ENCODE measurements at regions not wholly inside any gene's neighbourhood (a gene's known extent, or its start where the extent isn't known, plus 50 kb on each side); places are given as distances from the start of the nearest gene placed in this dataset.

GRCh38 chr13:30552567-30552966 is 65.2 kb upstream of the USPL1 start:
- Histone ChIP-seq H3K27me3 (no peaks in the 10 kb centered on the region), H3K27ac (no peak overlapping the region), H3K4me3 (no peak overlapping the region), H3K4me1 (no peaks in the 10 kb centered on the region), H3K36me3 (no peaks in the 10 kb centered on the region), H3K9me3 (no peaks in the 10 kb centered on the region)
- TF ChIP-seq POLR2A (IDR thresholded peaks at IDR 0.05) (no peak), EP300 (IDR thresholded peaks at IDR 0.05; ENCODE audit: low read depth) (no peak), POLR2AphosphoS5 (IDR thresholded peaks at IDR 0.05) (no peak), CTCF (IDR thresholded peaks at IDR 0.05) (no peak)
- DNase-seq, result no peak
- 81% methylated on average over 4 of the region's 4 CpGs for WGBS, 2 donors (ENCODE audit: low coverage in 1 of 2)
- intact Hi-C loops (cut with DNase I; ENCODE audit: low total_unique reads), result no loop called here
- in situ Hi-C loops (cut with MboI; ENCODE audit: low pct_ligation_motif_present in 1 of 4, low pct_unique_long_range_greater_than_20kb in 1 of 4, low sequenced_read_pairs in 3 of 4), result loop anchor here in 2 of 4 donors (25.0 kb wide), 1 partner anchor 415 kb away; no protein-coding TSS in a partner anchor

- TF ChIP-seq CTCF (IDR thresholded peaks at IDR 0.05) (no peak), POLR2A (IDR thresholded peaks at IDR 0.05) (no peak), POLR2AphosphoS5 (IDR thresholded peaks at IDR 0.05) (peak in 1 of 3 donors; percentile 59)
- H3K4me1 ChIP-seq, result no peaks in the 10 kb centered on the region
- H3K4me3 ChIP-seq, result no peak overlapping the region
- WGBS, 2 donors (ENCODE audit: low coverage in 1 of 2), result 60 to 76% methylated on average over 1 to 4 of the region's 4 CpGs
- H3K36me3 ChIP-seq, result no peaks in the 10 kb centered on the region
- no peaks in the 10 kb centered on the region for H3K27me3 ChIP-seq
- no peaks in the 10 kb centered on the region for H3K9me3 ChIP-seq
- H3K27ac ChIP-seq, result no peak overlapping the region
- in situ Hi-C loops (cut with MboI; ENCODE audit: low pct_ligation_motif_present in 1 of 4, low pct_unique_long_range_greater_than_20kb in 1 of 4, low sequenced_read_pairs in 3 of 4) (loop anchor here in 2 of 4 donors (25.0 kb wide), 1 partner anchor 422 kb away; no protein-coding TSS in a partner anchor), intact Hi-C loops (cut with DNase I; ENCODE audit: low total_unique reads) (no loop called here)
- DNase-seq, result no peak
These were observed 58.4 kb upstream of the USPL1 start for GRCh38 chr13:30559274-30559673.

GRCh38 chr13:30560212-30560611 is 57.5 kb upstream of the USPL1 start:
- Histone ChIP-seq H3K27ac (no peak overlapping the region), H3K4me1 (no peaks in the 10 kb centered on the region), H3K9me3 (no peaks in the 10 kb centered on the region), H3K36me3 (no peaks in the 10 kb centered on the region), H3K27me3 (no peaks in the 10 kb centered on the region), H3K4me3 (no peak overlapping the region)
- intact Hi-C loops (cut with DNase I; ENCODE audit: low total_unique reads) (no loop called here), in situ Hi-C loops (cut with MboI; ENCODE audit: low pct_ligation_motif_present in 1 of 4, low pct_unique_long_range_greater_than_20kb in 1 of 4, low sequenced_read_pairs in 3 of 4) (loop anchor here in 2 of 4 donors (25.0 kb wide), 1 partner anchor 423 kb away; no protein-coding TSS in a partner anchor)
- WGBS, 2 donors (ENCODE audit: low coverage in 1 of 2), result 80 to 82% methylated on average over 6 of the region's 6 CpGs
- TF ChIP-seq POLR2A (IDR thresholded peaks at IDR 0.05) (no peak), CTCF (IDR thresholded peaks at IDR 0.05) (no peak), POLR2AphosphoS5 (IDR thresholded peaks at IDR 0.05) (no peak), EP300 (IDR thresholded peaks at IDR 0.05; ENCODE audit: low read depth) (no peak)
- no peak for DNase-seq

GRCh38 chr13:30561511-30561910 is 56.2 kb upstream of the USPL1 start:
- no peak overlapping the region for H3K4me3 ChIP-seq
- no peaks in the 10 kb centered on the region for H3K4me1 ChIP-seq
- no peak for DNase-seq
- 89 to 95% methylated on average over 4 of the region's 4 CpGs for WGBS, 2 donors (ENCODE audit: low coverage in 1 of 2)
- intact Hi-C loops (cut with DNase I; ENCODE audit: low total_unique reads), result no loop called here
- TF ChIP-seq EP300 (IDR thresholded peaks at IDR 0.05; ENCODE audit: low read depth), result no peak
- no peak for TF ChIP-seq POLR2A (IDR thresholded peaks at IDR 0.05)
- TF ChIP-seq CTCF (IDR thresholded peaks at IDR 0.05), result no peak
- TF ChIP-seq POLR2AphosphoS5 (IDR thresholded peaks at IDR 0.05), result no peak
- no peaks in the 10 kb centered on the region for H3K27me3 ChIP-seq
- no peaks in the 10 kb centered on the region for H3K36me3 ChIP-seq
- no peaks in the 10 kb centered on the region for H3K9me3 ChIP-seq
- in situ Hi-C loops (cut with MboI; ENCODE audit: low pct_ligation_motif_present in 1 of 4, low pct_unique_long_range_greater_than_20kb in 1 of 4, low sequenced_read_pairs in 3 of 4), result loop anchor here in 2 of 4 donors (25.0 kb wide), 1 partner anchor 424 kb away; no protein-coding TSS in a partner anchor
- H3K27ac ChIP-seq, result no peak overlapping the region
